GM21737 (cell line): ENCODE measurements at regions not wholly inside any gene's neighbourhood (a gene's known extent, or its start where the extent isn't known, plus 50 kb on each side); places are given as distances from the start of the nearest gene placed in this dataset.

Source experiments
- ATAC-seq: cut with Tn5 transposase; IDR thresholded peaks from one replicate; pipeline ENCODE4 v1.9.1; 2021; ENCODE audit warnings: mild to moderate bottlenecking, moderate library complexity; ENCODE audit not compliant: unreplicated experiment

DNA sequence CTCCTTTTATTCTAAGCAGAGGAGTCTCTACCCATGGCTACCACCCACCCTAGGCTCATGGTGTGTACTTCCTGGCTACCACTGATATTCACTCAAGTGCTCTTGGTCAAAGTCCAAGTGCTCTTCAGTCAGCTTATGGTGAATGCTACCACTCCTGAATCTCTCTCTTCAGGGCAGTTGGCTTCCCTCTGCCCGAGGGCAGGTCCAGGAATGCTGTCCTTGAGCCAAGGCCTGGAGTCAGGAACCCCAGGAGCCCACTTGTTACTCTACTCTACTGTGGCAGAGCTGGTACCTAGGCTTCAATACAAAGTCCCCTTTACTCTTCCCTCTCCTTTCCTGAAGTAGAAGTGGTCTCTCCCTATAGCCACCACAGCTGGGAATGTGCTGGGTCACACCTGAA, 226.0 kb downstream of the DIPK2A start:
- ATAC-seq: no peak

DNA sequence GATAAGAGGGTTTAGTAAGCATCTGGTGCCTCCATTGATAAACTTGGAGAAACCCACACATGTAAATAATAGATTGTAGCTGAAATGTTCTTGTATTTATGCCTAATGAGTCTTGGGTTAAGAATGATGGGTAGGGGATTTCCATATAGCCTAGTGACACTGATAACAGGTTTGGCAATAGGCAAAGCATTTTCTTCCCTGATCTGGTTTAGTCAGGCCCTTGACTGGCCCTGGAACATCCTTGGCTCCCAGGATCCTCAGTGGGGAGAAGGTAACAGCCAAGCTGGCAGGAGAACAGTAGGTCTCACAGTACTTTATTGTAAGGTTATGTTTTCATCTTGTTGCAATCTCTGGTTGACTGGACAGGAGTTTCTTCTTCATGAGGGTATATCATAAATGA, 228.4 kb downstream of the DIPK2A start:
- no peak for ATAC-seq

DNA sequence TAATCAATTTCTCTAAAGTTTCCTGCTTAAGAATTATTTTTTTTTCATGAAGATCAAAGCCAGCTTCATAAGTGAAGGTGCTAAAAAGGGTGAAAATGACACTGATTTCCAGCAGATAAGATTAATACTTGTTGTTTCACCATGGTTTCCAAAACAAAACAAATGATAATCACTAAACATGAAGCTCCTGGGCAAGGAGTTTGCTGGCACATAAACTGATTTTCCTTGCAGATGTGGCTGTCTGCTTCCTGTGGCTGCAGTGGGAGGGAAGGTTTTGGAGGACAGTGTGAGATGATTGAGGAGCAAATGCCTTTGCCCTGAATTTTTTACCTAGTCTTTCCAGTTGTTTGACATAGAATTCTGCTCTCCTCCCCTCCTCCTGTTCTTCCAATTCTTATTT, 228.8 kb downstream of the DIPK2A start:
- no peak for ATAC-seq

DNA sequence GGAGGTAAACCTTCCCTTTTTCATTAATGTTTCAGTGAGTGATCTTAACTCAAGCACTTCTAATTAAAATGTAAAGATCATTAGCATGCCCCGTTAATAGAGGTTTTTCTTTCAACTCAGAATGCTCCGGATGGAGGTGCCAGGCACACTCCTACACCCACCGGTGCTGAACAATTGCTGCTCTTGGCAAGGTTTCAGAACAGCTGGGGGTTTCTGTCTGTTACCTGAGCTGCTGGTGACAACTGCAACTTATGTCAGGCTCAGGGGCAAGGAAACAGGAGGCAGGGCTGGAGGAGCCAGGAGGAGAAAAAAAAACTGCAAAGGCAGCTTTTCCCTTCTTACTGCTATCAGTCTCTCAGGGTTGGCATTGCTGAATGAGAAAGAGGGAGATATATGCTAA, 250.1 kb downstream of the DIPK2A start:
- no peak for ATAC-seq

DNA sequence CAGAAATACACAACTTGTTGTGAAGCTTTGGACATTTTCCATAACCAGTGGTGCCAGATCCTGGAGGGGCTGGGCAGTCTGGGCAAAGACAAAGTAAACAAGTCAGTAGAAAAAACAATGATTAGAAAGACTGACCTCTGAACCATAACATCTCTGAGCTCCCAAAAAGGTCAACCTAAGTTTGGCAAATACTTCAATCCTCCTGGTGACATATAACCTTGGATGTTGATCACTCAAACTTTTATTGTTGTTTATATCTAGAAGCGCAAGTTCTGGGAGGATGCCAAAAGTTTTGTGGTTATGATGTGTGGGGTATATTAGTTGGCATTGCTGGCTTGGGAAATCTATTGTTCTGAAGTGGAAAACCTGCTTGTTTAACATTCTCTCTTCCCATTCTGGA, 257.7 kb downstream of the DIPK2A start:
- ATAC-seq: no peak

DNA sequence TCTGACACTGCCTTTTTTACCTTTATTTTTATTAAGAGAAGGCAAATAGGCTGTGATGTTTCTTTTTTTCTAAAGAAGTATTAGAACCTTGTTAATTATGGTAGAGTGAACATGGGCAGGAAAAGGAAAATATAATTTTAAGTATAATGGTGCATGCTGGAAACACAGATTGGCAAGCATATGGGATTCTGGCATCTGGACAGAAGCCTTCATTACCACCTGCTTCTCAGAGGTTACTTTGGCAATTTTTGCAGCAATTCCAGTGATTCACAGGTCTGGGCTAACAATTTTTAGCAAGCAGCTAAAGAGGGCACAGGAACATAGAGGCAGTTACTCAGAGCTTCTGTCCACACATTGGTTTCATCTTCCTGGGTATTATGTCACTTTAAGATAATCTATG, 258.3 kb downstream of the DIPK2A start:
- no peak for ATAC-seq

DNA sequence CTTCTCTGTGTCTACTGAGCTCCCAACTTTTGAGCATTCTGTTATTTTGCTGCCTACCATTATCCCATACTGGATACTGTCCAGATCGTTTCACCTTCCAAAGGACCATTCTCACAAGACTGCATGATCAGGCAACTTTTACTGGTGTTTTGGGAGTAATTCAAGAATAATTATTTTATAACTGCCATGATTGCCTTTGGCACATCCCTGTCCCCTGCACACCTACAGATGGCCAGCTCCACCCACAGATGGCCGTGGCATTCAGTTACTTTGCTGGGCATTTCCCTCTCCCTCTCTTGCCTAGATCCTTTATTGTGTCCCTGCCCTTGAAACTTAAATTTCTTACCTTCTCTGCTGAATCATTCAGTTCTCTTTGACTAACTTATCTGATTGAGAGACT, 263.9 kb downstream of the DIPK2A start:
- no peak for ATAC-seq

DNA sequence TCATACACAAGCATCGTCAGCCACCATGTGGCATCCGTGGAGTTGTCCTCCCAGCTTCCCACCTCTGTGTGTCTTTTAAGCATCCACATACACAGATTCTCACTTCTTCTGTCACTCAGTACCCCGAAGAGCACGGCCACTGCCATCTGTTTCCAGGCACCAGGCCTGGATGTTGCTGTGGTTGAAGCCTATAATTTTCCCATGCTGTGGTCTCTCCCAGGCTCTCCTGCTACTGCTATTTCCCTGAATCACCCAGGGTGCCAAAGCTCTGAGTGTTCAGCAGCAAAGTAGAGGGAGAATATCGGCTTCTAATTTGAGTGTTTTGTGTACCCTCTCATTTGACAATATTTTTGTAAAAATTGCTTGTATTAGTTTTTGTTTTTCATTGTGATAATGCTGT, 265.7 kb downstream of the DIPK2A start:
- ATAC-seq: no peak

DNA sequence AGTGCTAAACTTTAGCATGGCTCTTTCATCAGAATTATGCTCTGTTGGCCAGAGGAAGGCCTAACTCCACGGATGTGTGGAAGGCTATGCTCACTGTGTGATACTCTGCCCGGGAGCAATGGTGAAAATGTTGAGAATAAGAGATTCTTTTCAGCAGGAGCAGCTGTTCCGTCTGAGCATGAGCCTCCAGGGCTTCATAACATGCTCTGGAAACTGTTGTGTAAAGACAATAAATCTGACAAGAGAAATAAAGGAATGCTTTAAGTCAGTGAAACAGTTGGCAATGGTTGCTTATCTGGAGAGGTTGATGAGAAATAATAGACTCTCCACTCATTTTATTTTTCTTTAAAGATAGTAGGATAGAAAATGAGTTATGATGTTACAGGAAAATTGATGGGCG, 269.8 kb downstream of the DIPK2A start:
- no peak for ATAC-seq

DNA sequence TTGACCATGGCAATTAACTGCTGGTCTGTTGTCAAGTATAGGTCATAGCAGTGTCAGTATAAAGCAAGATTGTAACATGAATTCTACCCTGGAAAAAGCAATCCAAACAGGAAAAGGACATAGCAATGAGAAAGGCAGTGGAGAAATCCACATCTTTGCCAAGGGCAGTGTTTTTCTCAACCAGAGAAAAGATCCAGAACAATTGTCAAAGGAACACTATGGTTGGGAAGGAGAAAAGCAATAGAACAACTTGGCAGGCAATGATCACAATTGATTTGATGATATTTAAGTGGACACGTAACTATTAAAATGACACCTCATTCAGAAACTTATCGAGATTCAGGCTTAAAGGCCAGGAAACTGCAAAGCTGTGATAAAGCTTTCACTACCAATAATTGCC, 271.1 kb downstream of the DIPK2A start:
- ATAC-seq: no peak

DNA sequence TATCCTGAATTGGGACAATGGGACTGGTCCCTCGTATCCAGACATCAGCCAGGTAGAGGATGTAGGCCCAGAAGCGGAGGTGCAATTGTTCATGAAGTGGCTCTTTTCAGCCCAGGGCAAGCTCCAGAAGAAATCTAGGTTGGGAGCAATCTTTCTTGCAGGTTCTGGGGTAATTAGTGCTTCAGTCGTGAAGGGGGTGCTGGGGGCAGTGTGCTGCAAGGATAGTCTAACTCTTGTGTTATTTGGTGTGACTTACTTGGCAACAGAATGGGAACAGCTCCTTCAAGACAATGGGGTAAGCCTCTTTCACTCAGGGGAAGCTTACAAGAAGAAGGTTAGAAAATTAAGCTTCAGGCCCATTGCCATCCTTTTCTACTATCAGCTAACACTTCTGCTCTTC, 273.0 kb downstream of the DIPK2A start:
- no peak for ATAC-seq

DNA sequence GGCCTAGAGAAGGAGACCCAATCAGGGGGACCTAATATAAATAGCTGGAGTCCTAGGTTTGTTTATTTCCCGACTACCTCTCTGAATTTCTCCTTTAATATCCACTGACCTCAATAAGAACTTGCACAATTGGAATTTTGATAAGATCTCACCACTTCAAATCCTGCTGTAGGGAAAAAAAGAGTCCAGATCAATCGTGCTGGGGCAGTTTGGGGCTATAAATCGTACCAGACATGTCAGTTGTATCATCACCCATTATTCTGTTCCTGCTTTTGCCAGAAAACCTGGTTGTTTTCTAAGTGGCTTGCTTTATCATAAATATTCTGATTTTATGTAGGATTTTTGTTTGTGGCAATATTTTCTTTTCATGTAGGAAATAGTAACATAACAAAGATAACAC, 281.3 kb downstream of the DIPK2A start:
- no peak for ATAC-seq

DNA sequence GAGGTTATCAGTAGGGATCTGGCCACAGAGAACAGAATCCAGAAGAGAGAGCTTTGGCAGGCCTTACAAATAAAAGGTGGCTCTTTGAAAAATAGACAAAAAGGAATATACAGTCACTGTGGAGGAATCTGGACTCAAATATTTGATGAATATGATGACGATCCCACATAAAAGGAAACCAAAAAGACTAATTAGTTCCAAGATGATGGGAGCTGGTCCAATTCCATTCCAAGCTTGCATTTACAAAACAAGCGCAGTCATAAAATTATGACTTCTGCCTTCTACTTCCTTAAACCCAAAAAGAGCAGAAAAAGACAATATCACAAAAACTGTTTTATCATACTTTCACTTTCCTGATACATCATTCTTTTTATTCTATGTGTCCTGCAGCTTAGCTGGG, 285.8 kb downstream of the DIPK2A start:
- no peak for ATAC-seq

DNA sequence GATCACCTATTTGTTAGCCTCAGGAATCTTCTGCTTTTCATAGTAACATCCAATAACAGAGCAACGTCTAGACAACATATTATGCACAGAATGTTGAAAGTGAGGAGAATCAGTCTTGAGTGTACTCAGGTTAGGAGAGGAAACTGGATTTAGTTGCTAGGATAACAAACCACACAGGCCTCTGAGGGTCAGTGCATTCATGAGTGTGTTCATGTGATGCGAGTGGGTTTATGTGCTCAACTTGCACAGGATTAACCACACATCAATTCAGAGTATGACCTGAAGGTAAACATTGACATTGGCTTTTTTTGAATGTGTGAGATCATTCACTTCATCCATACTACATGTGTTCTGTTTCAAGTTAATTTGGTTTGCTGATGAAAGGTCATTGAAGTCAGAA, 287.6 kb downstream of the DIPK2A start:
- no peak for ATAC-seq

DNA sequence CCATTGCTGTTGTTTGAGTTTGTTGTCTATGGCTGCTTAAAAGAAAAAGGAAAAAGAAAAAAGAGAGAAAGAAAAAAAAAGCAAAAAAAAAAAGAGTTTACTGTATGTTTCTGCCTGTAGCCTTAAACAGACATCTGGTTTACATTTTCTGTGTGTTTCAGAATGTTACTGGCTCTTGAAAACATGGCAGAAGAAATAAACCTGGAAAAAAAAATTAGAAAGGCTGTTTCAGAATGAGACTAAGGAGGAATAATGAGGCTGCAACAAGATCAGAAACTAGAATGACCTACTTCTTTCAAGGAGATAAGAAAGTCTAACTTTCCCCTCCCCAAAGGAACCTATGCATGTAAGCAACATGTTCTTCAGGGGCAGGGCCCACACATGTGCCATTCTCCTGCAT, 292.1 kb downstream of the DIPK2A start:
- no peak for ATAC-seq

DNA sequence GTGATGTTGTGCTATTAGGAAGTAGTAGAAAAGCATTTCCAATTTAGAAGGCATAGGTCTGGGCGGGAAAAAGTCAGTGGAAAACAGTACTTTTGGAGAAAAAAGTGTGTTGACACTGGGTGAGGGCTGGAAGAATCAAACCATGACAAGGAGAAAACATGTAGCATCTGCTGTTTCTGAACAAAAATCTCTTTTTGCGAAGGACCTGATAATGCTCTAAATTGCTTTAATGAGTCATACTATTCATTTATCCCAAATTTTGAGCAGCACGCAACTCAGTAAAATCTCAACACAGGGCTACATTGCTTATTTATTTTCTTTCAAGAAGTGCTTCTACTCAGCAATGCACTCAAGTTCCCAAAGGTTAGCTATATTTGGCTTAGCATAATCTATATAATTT, 292.7 kb downstream of the DIPK2A start:
- ATAC-seq: no peak

DNA sequence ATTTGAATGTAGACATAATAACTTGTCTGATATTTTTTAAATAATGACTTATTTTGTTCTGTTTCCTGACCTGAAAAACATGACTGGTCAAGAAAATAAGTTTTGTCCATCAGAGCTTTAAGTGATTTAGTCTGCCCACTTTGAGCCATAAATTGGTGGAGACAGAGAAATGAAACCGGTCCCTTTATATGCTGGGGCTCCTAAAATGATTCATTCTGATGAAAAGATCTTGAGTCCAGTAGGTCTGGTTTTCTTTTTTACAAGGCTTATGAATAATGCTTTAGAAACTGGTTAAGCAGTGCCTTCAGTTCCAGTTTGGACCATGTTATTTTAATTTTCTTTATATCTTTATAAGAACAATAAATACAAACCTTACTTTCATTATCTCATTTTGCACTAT, 293.2 kb downstream of the DIPK2A start:
- ATAC-seq: no peak

DNA sequence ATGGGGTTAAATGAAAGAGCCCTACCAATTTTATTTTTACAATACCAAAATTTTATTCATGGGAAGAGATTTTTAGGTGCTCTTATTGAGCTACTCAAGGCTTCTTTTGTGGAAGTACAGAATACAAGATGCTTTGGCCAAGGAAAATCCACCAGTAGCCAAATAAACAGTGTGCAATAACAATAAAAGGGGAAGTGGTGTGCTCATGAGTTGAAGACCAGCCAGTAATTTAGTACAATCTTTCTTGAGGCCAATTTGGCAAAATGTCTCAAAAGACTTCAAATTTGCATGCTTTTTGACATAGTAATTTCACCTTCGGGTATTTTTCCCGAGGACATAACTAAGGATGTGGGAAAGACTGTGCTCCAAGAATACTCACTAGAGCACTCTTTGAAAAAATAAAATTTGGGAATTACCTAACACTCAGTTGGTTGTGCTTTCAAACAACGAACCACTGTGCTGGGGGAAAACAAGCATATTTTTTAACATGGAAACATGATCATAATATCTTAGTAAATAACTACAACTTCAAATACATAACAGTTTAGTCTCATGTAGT, 294.0 kb downstream of the DIPK2A start:
- no peak for ATAC-seq

DNA sequence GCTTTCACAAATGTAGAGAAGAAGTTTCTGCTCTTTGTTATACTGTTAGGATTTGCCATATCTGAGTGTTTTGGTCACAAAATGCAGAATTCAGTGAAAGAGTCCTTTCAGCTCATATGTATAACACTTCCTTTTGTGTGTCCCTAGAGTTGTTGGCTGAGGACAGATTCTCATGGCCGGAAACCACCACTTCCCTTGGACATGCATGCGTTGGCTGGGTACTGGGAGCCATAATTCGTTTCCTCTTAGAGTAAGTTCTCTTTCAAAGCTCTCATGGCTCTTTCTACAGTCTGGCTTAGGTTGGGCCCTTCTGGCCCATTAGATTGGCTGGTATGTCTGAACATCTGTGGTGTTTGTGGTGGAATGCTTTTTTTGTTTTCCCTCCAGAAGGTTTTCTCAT, 298.5 kb downstream of the DIPK2A start:
- ATAC-seq: no peak

DNA sequence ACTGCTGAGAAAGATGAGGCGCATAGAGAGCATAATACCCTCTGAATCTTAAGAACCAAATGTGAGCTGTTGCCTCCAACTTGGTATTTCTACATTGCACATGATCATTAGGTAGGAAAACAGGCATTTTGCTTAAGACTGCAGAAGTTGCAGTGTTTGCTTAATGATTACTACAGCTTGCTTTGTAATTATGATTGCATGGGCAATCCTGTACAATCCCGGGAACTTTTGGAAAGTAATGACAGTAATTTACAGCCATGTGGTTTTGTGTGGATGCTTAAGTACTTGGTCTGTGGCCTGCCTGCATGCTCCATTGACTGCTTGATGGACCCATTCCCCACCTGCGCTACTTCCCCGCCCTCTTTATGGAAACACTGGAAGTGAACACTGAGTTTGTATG, 301.1 kb downstream of the DIPK2A start:
- no peak for ATAC-seq

DNA sequence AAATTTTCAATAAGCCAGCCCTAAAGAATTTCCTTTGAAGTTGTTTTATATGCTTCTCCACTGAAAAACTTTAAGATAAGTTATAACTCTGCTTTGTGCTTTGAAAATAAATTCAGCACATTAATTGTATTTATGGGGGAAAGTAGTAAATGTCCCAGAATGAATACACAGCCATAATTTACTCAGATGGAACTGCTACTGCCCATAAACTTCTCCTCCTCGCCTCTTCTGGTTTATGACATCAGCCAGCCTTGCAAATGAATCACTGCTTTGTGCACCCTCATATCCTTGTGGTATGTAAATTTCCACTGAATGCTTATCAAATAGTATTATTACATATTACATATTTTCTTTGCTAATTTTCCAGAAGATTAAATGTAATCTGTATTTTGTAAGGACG, 302.0 kb downstream of the DIPK2A start:
- no peak for ATAC-seq

DNA sequence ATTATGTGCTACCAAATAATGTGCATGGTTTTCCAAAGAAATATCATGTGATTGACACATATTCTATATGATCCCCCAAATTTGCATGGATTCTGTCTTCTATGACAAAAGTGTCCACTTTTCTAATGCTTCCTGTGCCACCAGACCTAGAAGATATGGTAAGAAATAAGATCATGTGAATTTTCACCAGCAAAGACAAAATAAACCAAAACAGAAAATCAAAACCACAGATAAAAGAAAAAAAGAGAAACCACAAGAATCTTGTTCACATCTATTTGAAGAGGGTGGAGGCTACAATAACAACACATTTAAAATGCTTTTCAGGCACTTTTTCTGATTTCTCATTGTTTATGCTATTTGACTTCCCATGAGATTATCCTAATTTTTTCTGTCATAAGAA, 303.4 kb downstream of the DIPK2A start:
- ATAC-seq: no peak

DNA sequence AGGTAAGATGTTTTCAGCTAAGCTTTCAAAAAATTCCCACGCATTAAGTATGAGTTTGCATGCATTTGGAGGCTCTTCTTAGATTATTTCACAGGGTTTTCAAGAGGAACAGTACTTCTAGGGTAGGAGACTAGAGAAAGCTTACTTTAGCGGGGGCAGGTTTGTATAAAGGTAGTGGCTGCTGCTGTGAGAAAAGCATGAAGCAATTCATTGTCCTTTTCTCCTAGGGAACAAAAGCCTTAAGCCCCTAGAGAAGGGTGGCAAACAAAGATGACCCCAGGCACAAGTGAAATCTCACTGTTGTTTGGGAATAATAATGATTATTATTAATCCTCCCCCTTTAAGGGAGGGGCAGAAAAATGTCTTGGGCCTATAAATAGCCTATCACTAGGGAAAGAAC, 310.7 kb downstream of the DIPK2A start:
- ATAC-seq: no peak
